ENCODE measurements at regions not wholly inside any gene's neighbourhood (a gene's known extent, or its start where the extent isn't known, plus 50 kb on each side); places are given as distances from the start of the nearest gene placed in this dataset.

GRCh38 chr14:85421186-85421877, 108.6 kb upstream of the FLRT2 start:
- no peaks in the 10 kb centered on the region for H3K9me3 Mint-ChIP-seq (ENCODE audit: unreplicated experiment)
- POLR2A ChIA-PET, result no interaction called here
- H3K36me3 Mint-ChIP-seq (ENCODE audit: insufficient read depth, unreplicated experiment), result no peaks in the 10 kb centered on the region
- no peaks in the 10 kb centered on the region for H3K4me1 Mint-ChIP-seq (ENCODE audit: low read depth, unreplicated experiment)
- BruUV-seq (replicated peaks), result no TSS peak
- Histone ChIP-seq H3K9me3 (no peaks in the 10 kb centered on the region), H3K4me3 (ENCODE audit: low read depth, low read length) (no peak overlapping the region), H3K4me1 (no peaks in the 10 kb centered on the region), H3K27me3 (replicated peaks; ENCODE audit: control insufficient read depth, insufficient read depth, low read length) (no peaks in the 10 kb centered on the region), H3K36me3 (ENCODE audit: control insufficient read depth, insufficient read depth, low read length) (no peaks in the 10 kb centered on the region)
- H3K27me3 Mint-ChIP-seq (ENCODE audit: insufficient read depth, unreplicated experiment), result no peaks in the 10 kb centered on the region
- intact Hi-C loops (cut with micrococcal nuclease; ENCODE audit: unreplicated experiment), result no loop called here
- CTCF ChIA-PET, result interaction anchor here (0.5 kb wide), 2 partner anchors 76 to 242 kb away, joined by 3 read pairs; no protein-coding TSS in a partner anchor
- DNase-seq, result peak in 1 of 2 experiments; percentile 34
- H3K4me3 Mint-ChIP-seq (ENCODE audit: unreplicated experiment), result no peak overlapping the region
- H3K27ac Mint-ChIP-seq (ENCODE audit: unreplicated experiment), result no peak overlapping the region
- TF ChIP-seq CTCF (IDR thresholded peaks at IDR 0.05; ENCODE audit: insufficient read depth in 1 of 2, low read depth in 1 of 2, low read length in 1 of 2, severe bottlenecking in 1 of 2, unreplicated experiment in 1 of 2), result no peak

DNA sequence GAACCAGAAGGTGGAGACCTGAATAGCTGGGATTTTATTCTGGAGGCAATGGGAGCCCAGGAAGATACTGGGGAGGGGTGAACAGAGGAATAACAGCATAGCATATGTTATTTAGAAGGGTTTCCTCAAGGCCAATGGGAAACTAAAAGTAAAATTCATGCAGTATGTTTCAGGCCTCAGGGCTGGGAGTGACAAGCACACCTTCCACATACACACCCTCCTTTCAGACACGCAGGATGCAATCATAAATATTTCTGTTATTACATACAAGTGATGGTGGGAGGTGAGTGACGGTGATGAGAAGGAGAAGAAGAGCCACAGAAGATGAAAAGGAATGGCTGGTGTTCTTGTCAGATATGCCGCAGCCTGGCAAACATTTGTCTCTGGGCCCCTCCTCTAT, 106.1 kb upstream of the FLRT2 start:
- TF ChIP-seq CTCF (IDR thresholded peaks at IDR 0.05; ENCODE audit: insufficient read depth in 1 of 2, low read depth in 1 of 2, low read length in 1 of 2, severe bottlenecking in 1 of 2, unreplicated experiment in 1 of 2), result no peak
- CTCF ChIA-PET, result no interaction called here
- intact Hi-C loops (cut with micrococcal nuclease; ENCODE audit: unreplicated experiment), result no loop called here
- Histone ChIP-seq H3K27me3 (replicated peaks; ENCODE audit: control insufficient read depth, insufficient read depth, low read length) (no peaks in the 10 kb centered on the region), H3K36me3 (ENCODE audit: control insufficient read depth, insufficient read depth, low read length) (no peaks in the 10 kb centered on the region), H3K4me3 (ENCODE audit: low read depth, low read length) (no peak overlapping the region), H3K4me1 (no peaks in the 10 kb centered on the region), H3K9me3 (no peaks in the 10 kb centered on the region)
- POLR2A ChIA-PET, result no interaction called here
- no peak overlapping the region for H3K27ac Mint-ChIP-seq (ENCODE audit: unreplicated experiment)
- H3K4me3 Mint-ChIP-seq (ENCODE audit: unreplicated experiment), result no peak overlapping the region
- no TSS peak for BruUV-seq (replicated peaks)
- no peaks in the 10 kb centered on the region for H3K4me1 Mint-ChIP-seq (ENCODE audit: low read depth, unreplicated experiment)
- no peaks in the 10 kb centered on the region for H3K27me3 Mint-ChIP-seq (ENCODE audit: insufficient read depth, unreplicated experiment)
- no peaks in the 10 kb centered on the region for H3K9me3 Mint-ChIP-seq (ENCODE audit: unreplicated experiment)
- H3K36me3 Mint-ChIP-seq (ENCODE audit: insufficient read depth, unreplicated experiment), result no peaks in the 10 kb centered on the region
- DNase-seq, result no peak

DNA sequence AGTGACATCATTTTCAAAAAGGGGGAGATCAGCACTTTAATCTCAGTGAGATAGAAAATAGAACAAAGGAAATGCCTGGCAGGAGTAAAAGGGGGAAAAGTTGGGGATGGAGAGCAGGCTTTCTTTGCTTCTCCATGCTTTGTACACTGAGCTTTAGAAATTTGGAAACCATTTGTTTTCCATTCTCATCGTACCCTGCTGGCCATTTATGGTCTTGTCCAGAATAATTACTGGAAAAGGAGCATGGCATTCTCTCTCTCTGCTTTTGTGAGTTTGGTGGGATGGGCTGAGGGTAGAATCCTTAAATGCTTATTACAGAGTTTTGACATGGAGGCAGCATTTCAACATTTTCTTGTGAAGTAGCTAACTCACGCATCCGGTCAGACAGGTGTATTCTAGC, 104.4 kb upstream of the FLRT2 start:
- intact Hi-C loops (cut with micrococcal nuclease; ENCODE audit: unreplicated experiment), result no loop called here
- no peak for TF ChIP-seq CTCF (IDR thresholded peaks at IDR 0.05; ENCODE audit: insufficient read depth in 1 of 2, low read depth in 1 of 2, low read length in 1 of 2, severe bottlenecking in 1 of 2, unreplicated experiment in 1 of 2)
- no TSS peak for BruUV-seq (replicated peaks)
- Histone ChIP-seq H3K4me3 (ENCODE audit: low read depth, low read length) (no peak overlapping the region), H3K9me3 (0 out of 2 replicates have a peak, but pooled peaks cover 5% of the 10 kb centered on the region), H3K36me3 (ENCODE audit: control insufficient read depth, insufficient read depth, low read length) (no peaks in the 10 kb centered on the region), H3K27me3 (replicated peaks; ENCODE audit: control insufficient read depth, insufficient read depth, low read length) (no peaks in the 10 kb centered on the region), H3K4me1 (no peaks in the 10 kb centered on the region)
- Mint-ChIP-seq H3K4me1 (ENCODE audit: low read depth, unreplicated experiment) (no peaks in the 10 kb centered on the region), H3K27ac (ENCODE audit: unreplicated experiment) (no peak overlapping the region), H3K9me3 (ENCODE audit: unreplicated experiment) (no peaks in the 10 kb centered on the region), H3K27me3 (ENCODE audit: insufficient read depth, unreplicated experiment) (no peaks in the 10 kb centered on the region), H3K4me3 (ENCODE audit: unreplicated experiment) (no peak overlapping the region), H3K36me3 (ENCODE audit: insufficient read depth, unreplicated experiment) (no peaks in the 10 kb centered on the region)
- DNase-seq, result no peak
- ChIA-PET CTCF (no interaction called here), POLR2A (no interaction called here)

Data from Caco-2 (cell line).